ENCODE measurements at regions not wholly inside any gene's neighbourhood (a gene's known extent, or its start where the extent isn't known, plus 50 kb on each side); places are given as distances from the start of the nearest gene placed in this dataset.

DNA sequence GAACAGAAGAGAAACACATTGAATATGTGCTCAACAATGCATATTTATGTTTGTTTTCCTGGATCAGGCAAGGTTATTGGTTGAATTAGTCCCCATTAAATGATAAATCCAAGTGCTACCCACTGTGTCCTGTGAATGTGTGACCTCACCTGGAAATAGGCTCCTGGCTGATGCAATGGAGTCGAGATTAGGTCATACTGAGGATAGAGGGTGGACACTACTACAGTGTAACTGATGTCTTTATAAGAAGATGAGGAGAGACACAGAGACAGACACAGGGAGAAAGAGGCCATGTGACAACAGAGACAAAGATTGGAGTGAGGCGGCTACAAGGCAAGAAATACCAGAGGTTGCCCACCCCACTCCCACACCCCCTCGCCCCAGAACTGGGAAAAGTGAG, 559.3 kb downstream of the C6orf118 start:
- BruUV-seq (replicated peaks), result no TSS peak
- Histone ChIP-seq H2BK15ac (ENCODE audit: low read depth, low read length) (no peak overlapping the region), H2BK120ac (ENCODE audit: low read depth, low read length) (no peak overlapping the region), H2AFZ (replicated peaks; ENCODE audit: low read length, poor library complexity) (no peak overlapping the region), H2AK9ac (replicated peaks; ENCODE audit: low read depth, low read length, poor library complexity) (no peak overlapping the region), H3K18ac (ENCODE audit: low read depth, low read length) (no peak overlapping the region), H4K20me1 (ENCODE audit: insufficient read depth, low read length) (no peaks in the 10 kb centered on the region), H2BK20ac (ENCODE audit: low read depth, low read length) (no peak overlapping the region), H3K36me3 (ENCODE audit: control insufficient read depth, insufficient read depth, low read length) (no peaks in the 10 kb centered on the region), H3K79me1 (ENCODE audit: low read depth in 1 of 2, low read length in 2 of 2) (no peaks in the 10 kb centered on the region), H4K8ac (ENCODE audit: low read depth in 2 of 2, low read length in 2 of 2) (no peak overlapping the region), H2BK5ac (ENCODE audit: low read depth, low read length, poor library complexity, severe bottlenecking) (no peak overlapping the region), H3K4ac (ENCODE audit: low read depth, low read length) (no peak overlapping the region), H3K4me1 (ENCODE audit: control insufficient read depth, insufficient read depth, low read length) (no peaks in the 10 kb centered on the region), H4K91ac (ENCODE audit: insufficient read depth, low read depth, low read length) (no peak overlapping the region), H3K23ac (ENCODE audit: low read depth, low read length) (no peak overlapping the region), H3K9me3 (ENCODE audit: control insufficient read depth, insufficient read depth, low read length) (peaks cover 16% of the 10 kb centered on the region), H3K14ac (replicated peaks; ENCODE audit: low read depth, low read length) (no peak overlapping the region), H2AK5ac (ENCODE audit: low read depth, low read length) (no peak overlapping the region), H4K5ac (ENCODE audit: low read depth, low read length) (no peak overlapping the region), H3K4me2 (ENCODE audit: low read depth, low read length) (no peak overlapping the region), H3K4me3 (ENCODE audit: insufficient read depth, low read depth, low read length) (no peak overlapping the region), H3K56ac (ENCODE audit: extremely low read depth, insufficient read depth, low read length) (no peak overlapping the region), H3K27me3 (ENCODE audit: control insufficient read depth, insufficient read depth, low read length) (no peaks in the 10 kb centered on the region), H3K9me1 (ENCODE audit: insufficient read depth, low read length) (no peaks in the 10 kb centered on the region), H3K9ac (ENCODE audit: low read depth, low read length) (no peak overlapping the region), H3K27ac (ENCODE audit: insufficient read depth, low read length) (no peak overlapping the region)
- DNase-seq (no peak), ATAC-seq (ENCODE audit: low read depth) (no peak)
- CTCF ChIA-PET, result no interaction called here
- intact Hi-C loops (cut with micrococcal nuclease) (no loop called here), dilution Hi-C loops (cut with HindIII; ENCODE audit: low sequenced_read_pairs, unreplicated experiment) (no loop called here), in situ Hi-C loops (cut with MboI; ENCODE audit: low sequenced_read_pairs) (no loop called here)
- TF ChIP-seq NFE2L2 (IDR thresholded peaks at IDR 0.05; ENCODE audit: low read depth, low read length) (no peak), CHD1 (IDR thresholded peaks at IDR 0.05; ENCODE audit: low read depth, low read length) (no peak), RAD21 (IDR thresholded peaks at IDR 0.05; ENCODE audit: low read length) (no peak), SMC3 (IDR thresholded peaks at IDR 0.05; ENCODE audit: low read depth, low read length) (no peak), RFX5 (IDR thresholded peaks at IDR 0.05; ENCODE audit: low read depth, low read length) (no peak), RCOR1 (IDR thresholded peaks at IDR 0.05; ENCODE audit: insufficient replicate concordance, low read length) (no peak), POLR2A (IDR thresholded peaks at IDR 0.05; ENCODE audit: low read depth, low read length) (no peak), MAZ (IDR thresholded peaks at IDR 0.05; ENCODE audit: borderline replicate concordance, low read depth, low read length) (no peak), BHLHE40 (IDR thresholded peaks at IDR 0.05; ENCODE audit: low read depth, low read length) (no peak)
- POLR2A ChIA-PET (ENCODE audit: unreplicated experiment), result no interaction called here
- no CpG with 5 or more reads among the region's 3 CpGs for WGBS, 2 experiments (ENCODE audit: extremely low coverage in 2 of 2, insufficient read length in 1 of 2)

All from IMR-90 (cell line).